ENCODE measurements at regions not wholly inside any gene's neighbourhood (a gene's known extent, or its start where the extent isn't known, plus 50 kb on each side); places are given as distances from the start of the nearest gene placed in this dataset.

GRCh38 chr9:135334953-135335460 is 144.6 kb upstream of the PPP1R26 start:
- no peak overlapping the region for H3K4me3 ChIP-seq (ENCODE audit: low read length)
- no peak for DNase-seq (ENCODE audit: low read depth)
- TF ChIP-seq CTCF (IDR thresholded peaks at IDR 0.05; ENCODE audit: insufficient read depth, low read depth, low read length, missing control alignments): no peak

DNA sequence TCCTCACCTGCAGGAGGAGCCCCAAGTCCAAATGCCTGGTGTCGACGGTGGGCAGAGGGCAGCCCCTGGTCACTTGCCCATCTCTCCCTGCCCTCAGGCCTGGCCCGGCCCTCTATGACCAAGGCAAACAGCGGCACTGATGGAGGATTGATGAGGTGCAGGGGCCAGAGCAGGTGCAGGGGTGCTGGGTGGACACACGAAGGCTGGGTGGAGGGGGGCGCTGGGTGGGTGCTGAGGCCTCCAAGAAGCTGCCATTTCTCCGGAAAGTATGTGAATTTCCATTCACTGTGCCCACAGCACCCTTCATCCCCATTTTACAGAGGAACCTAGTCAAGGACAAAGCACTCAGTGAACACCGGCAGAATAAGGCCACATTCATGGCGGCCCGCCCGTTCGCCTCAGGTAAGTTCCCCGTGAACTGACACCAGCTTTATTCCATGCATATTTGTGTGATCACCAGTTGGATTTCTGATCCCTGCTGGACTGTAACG is 143.8 kb upstream of the PPP1R26 start:
- no peak overlapping the region for H3K4me3 ChIP-seq (ENCODE audit: low read length)
- no peak for DNase-seq (ENCODE audit: low read depth)

GRCh38 chr9:135336722-135337527 is 142.7 kb upstream of the PPP1R26 start:
- no peak for DNase-seq (ENCODE audit: low read depth)
- TF ChIP-seq CTCF (IDR thresholded peaks at IDR 0.05; ENCODE audit: insufficient read depth, low read depth, low read length, missing control alignments): no peak
- no peak overlapping the region for H3K4me3 ChIP-seq (ENCODE audit: low read length)

More for the DNA sequence above, 143.8 kb upstream of the PPP1R26 start:
- no peak for TF ChIP-seq CTCF (IDR thresholded peaks at IDR 0.05; ENCODE audit: insufficient read depth, low read depth, low read length, missing control alignments)

GRCh38 chr9:135338546-135338945 is 141.0 kb upstream of the PPP1R26 start:
- H3K4me3 ChIP-seq (ENCODE audit: low read length): no peak overlapping the region
- TF ChIP-seq CTCF (IDR thresholded peaks at IDR 0.05; ENCODE audit: insufficient read depth, low read depth, low read length, missing control alignments): no peak
- DNase-seq (ENCODE audit: low read depth): no peak

GRCh38 chr9:135339378-135339973 is 140.1 kb upstream of the PPP1R26 start:
- H3K4me3 ChIP-seq (ENCODE audit: low read length): no peak overlapping the region
- DNase-seq (ENCODE audit: low read depth): no peak
- no peak for TF ChIP-seq CTCF (IDR thresholded peaks at IDR 0.05; ENCODE audit: insufficient read depth, low read depth, low read length, missing control alignments)

DNA sequence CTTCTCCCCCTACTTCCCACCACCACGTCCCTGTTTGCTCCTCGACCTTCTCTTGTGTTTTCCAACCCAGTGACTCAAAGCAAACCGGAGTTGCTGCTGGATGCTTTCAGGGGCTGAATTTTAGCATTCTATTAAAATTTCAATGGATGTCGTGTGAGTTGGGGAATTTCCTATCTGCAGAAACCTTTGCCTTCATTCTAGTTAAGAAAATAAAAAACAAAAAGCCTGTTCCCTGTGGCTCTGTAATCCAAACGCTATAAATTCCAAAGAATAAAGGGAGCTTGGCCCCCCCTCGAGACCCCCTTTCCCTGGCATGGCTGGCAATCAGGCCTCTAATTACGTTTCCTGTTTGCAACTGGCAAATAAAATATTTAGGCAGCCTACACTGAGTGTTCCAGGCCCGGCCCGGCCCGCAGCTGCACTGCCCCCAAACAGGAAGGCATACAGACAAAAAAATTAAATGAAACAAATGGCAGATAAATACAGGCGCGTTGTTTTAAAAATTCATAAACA is 139.4 kb upstream of the PPP1R26 start:
- no peak for DNase-seq (ENCODE audit: low read depth)
- TF ChIP-seq CTCF (IDR thresholded peaks at IDR 0.05; ENCODE audit: insufficient read depth, low read depth, low read length, missing control alignments): no peak
- no peak overlapping the region for H3K4me3 ChIP-seq (ENCODE audit: low read length)

Data from epithelial cell of esophagus (primary cell).